GM19239 (cell line): ENCODE measurements at regions not wholly inside any gene's neighbourhood (a gene's known extent, or its start where the extent isn't known, plus 50 kb on each side); places are given as distances from the start of the nearest gene placed in this dataset.
A peak's percentile ranks its signal among the peaks of the same experiment; 100 is the strongest.
"Not testable (repeated sequence)": the region's sequence is repeated elsewhere in the genome, so short reads cannot be mapped to it uniquely, and the experiment has no call there.

Source experiments
- DNase-seq: peaks from one replicate; pipeline ENCODE4 v3.0.0; 2011; ENCODE audit warnings: low spot score; ENCODE audit not compliant: insufficient read length
- FAIRE-seq: peaks from 2 replicates; lab custom pipeline; 2011; peaks lifted over from hg19 to GRCh38; lab: Jason Lieb, UNC

GRCh38 chr10:28387140-28387539 lies 84.3 kb upstream of the MPP7 start:
- no peak for FAIRE-seq
- no peak for DNase-seq

- FAIRE-seq (no peak), DNase-seq (no peak)
Observed at GRCh38 chr10:28391283-28391682, 88.4 kb upstream of the MPP7 start.

GRCh38 chr10:28393956-28394568 lies 91.2 kb upstream of the MPP7 start:
- DNase-seq: peak; percentile 22
- FAIRE-seq: peak; percentile 80

- DNase-seq (no peak), FAIRE-seq (no peak)
Observed at GRCh38 chr10:28396331-28396730, 93.5 kb upstream of the MPP7 start.

GRCh38 chr10:28397229-28397628 lies 94.4 kb upstream of the MPP7 start:
- no peak for DNase-seq
- FAIRE-seq: no peak

- DNase-seq: no peak
- no peak for FAIRE-seq
Observed at GRCh38 chr10:28400176-28400575, 97.3 kb upstream of the MPP7 start.

GRCh38 chr10:28400681-28401080 lies 97.8 kb upstream of the MPP7 start:
- DNase-seq (no peak), FAIRE-seq (no peak)

- not testable (repeated sequence) for DNase-seq, FAIRE-seq
Observed at GRCh38 chr10:28402611-28403073, 99.8 kb upstream of the MPP7 start.

- no peak for FAIRE-seq
- no peak for DNase-seq
Observed at GRCh38 chr10:28403090-28403489, 100.2 kb upstream of the MPP7 start.

GRCh38 chr10:28408237-28408777 lies 105.4 kb upstream of the MPP7 start:
- no peak for DNase-seq
- no peak for FAIRE-seq

GRCh38 chr10:28410420-28411135 lies 107.7 kb upstream of the MPP7 start:
- DNase-seq: no peak
- no peak for FAIRE-seq

- FAIRE-seq: no peak
- DNase-seq: no peak
Observed at GRCh38 chr10:28411136-28411460, 108.2 kb upstream of the MPP7 start.

GRCh38 chr10:28411648-28412047 lies 108.8 kb upstream of the MPP7 start:
- DNase-seq: no peak
- FAIRE-seq: no peak

GRCh38 chr10:28418069-28418468 lies 114.8 kb upstream of the WAC start:
- no peak for FAIRE-seq
- no peak for DNase-seq

GRCh38 chr10:28425422-28425821 lies 107.5 kb upstream of the WAC start:
- no peak for FAIRE-seq
- DNase-seq: no peak

- no peak for FAIRE-seq
- no peak for DNase-seq
Observed at GRCh38 chr10:28426392-28427159, 106.3 kb upstream of the WAC start.

- no peak for FAIRE-seq
- DNase-seq: no peak
Observed at GRCh38 chr10:28427376-28427775, 105.5 kb upstream of the WAC start.

- DNase-seq (no peak), FAIRE-seq (no peak)
Observed at GRCh38 chr10:28429045-28429444, 103.9 kb upstream of the WAC start.

GRCh38 chr10:28429573-28430216 lies 103.2 kb upstream of the WAC start:
- no peak for FAIRE-seq

GRCh38 chr10:28431139-28431538 lies 101.8 kb upstream of the WAC start:
- DNase-seq (no peak), FAIRE-seq (no peak)

More at GRCh38 chr10:28429573-28430216, 103.2 kb upstream of the WAC start:
- DNase-seq: no peak
